Glutamatergic neuron (in vitro differentiated cells): ENCODE measurements at regions not wholly inside any gene's neighbourhood (a gene's known extent, or its start where the extent isn't known, plus 50 kb on each side); places are given as distances from the start of the nearest gene placed in this dataset.

Experiments used
- DNase-seq: peaks from one replicate; pipeline ENCODE4 v3.0.0; 2022
- H3K27ac Mint-ChIP-seq: one replicate; pipeline ENCODE4 v1.8.0; 2020; ENCODE audit warnings: mild to moderate bottlenecking, mixed read lengths, inconsistent platforms; ENCODE audit not compliant: unreplicated experiment
- H3K27me3 Mint-ChIP-seq: one replicate; pipeline ENCODE4 v1.8.0; 2020; ENCODE audit warnings: mild to moderate bottlenecking, moderate library complexity, mixed read lengths, inconsistent platforms; ENCODE audit not compliant: unreplicated experiment
- H3K36me3 Mint-ChIP-seq: one replicate; pipeline ENCODE4 v1.8.0; 2020; ENCODE audit warnings: mild to moderate bottlenecking, mixed read lengths, inconsistent platforms; ENCODE audit not compliant: unreplicated experiment
- H3K4me1 Mint-ChIP-seq: one replicate; pipeline ENCODE4 v1.8.0; 2020; ENCODE audit warnings: mild to moderate bottlenecking, low read depth, mixed read lengths, inconsistent platforms; ENCODE audit not compliant: unreplicated experiment
- H3K4me3 Mint-ChIP-seq: one replicate; pipeline ENCODE4 v1.8.0; 2020; ENCODE audit warnings: mild to moderate bottlenecking, mixed read lengths, inconsistent platforms; ENCODE audit not compliant: unreplicated experiment
- H3K9me3 Mint-ChIP-seq: one replicate; pipeline ENCODE4 v1.8.0; 2020; ENCODE audit warnings: mild to moderate bottlenecking, moderate library complexity, mixed read lengths, inconsistent platforms; ENCODE audit not compliant: unreplicated experiment
- TF ChIP-seq, protein P1 (sequence below): fragments of 200-600 bp; sonication (generic); IDR thresholded peaks from one replicate; pipeline ENCODE4 v1.5.0; 2021; ENCODE audit not compliant: partially characterized antibody, unreplicated experiment

DNA sequence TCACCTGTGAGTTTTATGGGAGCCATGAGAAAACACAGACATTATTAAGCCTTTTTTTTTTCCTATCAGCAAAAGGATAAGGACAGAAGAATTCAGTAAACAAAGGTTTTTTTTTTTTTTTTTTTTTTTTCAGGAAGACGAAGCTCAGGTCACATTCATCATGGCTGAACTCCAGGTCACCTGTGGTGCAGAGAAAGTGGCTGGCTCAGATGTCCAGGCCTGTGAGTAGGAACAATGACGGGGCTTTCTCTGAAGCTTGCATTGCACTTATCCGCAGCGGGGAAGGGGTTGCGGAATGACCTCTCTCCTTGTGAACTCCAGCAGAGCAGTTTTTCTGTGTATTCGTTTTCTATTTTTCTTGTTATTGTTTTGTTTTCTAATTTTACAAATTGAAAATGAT lies 759.6 kb upstream of the TMEM132C start:
- H3K27me3 Mint-ChIP-seq, result no peaks in the 10 kb centered on the region
- DNase-seq, result no peak
- TF ChIP-seq, protein P1, sequence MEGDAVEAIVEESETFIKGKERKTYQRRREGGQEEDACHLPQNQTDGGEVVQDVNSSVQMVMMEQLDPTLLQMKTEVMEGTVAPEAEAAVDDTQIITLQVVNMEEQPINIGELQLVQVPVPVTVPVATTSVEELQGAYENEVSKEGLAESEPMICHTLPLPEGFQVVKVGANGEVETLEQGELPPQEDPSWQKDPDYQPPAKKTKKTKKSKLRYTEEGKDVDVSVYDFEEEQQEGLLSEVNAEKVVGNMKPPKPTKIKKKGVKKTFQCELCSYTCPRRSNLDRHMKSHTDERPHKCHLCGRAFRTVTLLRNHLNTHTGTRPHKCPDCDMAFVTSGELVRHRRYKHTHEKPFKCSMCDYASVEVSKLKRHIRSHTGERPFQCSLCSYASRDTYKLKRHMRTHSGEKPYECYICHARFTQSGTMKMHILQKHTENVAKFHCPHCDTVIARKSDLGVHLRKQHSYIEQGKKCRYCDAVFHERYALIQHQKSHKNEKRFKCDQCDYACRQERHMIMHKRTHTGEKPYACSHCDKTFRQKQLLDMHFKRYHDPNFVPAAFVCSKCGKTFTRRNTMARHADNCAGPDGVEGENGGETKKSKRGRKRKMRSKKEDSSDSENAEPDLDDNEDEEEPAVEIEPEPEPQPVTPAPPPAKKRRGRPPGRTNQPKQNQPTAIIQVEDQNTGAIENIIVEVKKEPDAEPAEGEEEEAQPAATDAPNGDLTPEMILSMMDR, result no peak
- H3K4me3 Mint-ChIP-seq, result no peak overlapping the region
- no peaks in the 10 kb centered on the region for H3K4me1 Mint-ChIP-seq
- H3K27ac Mint-ChIP-seq, result no peak overlapping the region
- no peaks in the 10 kb centered on the region for H3K36me3 Mint-ChIP-seq
- H3K9me3 Mint-ChIP-seq, result no peaks in the 10 kb centered on the region

DNA sequence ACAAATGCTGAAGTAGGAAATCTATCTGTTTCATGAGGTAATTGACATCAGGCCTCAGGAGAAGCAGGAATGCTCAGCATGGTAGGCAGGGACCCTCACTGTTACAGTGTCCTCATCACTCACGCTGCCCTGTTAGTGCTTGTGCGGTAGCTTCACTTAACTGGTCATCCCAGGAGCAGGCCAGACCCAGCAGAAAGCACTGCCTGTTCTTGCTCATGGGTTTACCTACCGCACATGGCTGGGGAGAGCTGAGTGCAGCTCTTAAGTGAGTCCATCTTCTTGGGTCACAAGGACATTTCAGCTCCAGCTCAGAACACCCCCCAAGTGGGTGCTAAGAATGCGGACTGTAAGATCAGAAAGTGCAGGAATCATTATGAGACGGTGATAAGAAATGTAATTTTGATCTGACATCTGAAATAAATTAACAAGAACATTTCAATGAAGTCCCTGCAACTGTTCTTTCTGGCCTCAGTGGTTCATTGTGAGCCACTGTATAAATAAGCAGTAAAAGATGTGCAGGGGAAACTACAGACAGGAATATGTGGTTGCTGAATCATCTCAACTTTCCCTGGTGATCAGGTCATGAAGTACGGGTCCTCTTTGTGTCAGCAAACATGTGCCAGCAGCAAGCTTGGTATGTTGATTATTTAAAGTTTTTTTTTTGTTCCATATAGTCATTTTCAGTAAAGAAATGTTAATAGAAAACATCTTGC lies 757.7 kb upstream of the TMEM132C start:
- Mint-ChIP-seq H3K4me1 (no peaks in the 10 kb centered on the region), H3K9me3 (no peaks in the 10 kb centered on the region), H3K27me3 (no peaks in the 10 kb centered on the region), H3K27ac (no peak overlapping the region), H3K36me3 (no peaks in the 10 kb centered on the region), H3K4me3 (no peak overlapping the region)
- no peak for DNase-seq
- TF ChIP-seq, protein P1, result no peak

DNA sequence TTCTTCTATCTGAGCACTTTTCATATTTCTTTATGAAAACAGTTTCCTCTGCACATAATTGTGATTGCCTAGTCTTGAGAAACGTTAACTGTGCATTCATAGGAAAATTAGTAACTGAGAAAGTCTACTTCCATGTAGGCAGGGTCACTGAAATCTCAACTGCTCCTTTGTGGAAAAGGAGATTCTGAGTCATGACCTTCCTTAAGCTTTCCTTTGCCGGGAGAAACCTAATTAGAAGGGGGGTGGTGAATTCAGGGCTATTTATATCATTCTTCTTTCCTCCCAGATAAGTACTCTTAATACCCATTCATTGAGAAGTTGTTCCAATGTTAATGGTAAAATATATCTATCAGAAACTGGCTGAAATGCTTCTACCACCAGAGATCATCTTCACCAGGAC lies 751.0 kb upstream of the TMEM132C start:
- no peaks in the 10 kb centered on the region for H3K36me3 Mint-ChIP-seq
- no peak for DNase-seq
- peaks cover 1% of the 10 kb centered on the region for H3K9me3 Mint-ChIP-seq
- H3K4me1 Mint-ChIP-seq, result no peaks in the 10 kb centered on the region
- H3K27ac Mint-ChIP-seq, result no peak overlapping the region
- TF ChIP-seq, protein P1, result no peak
- H3K4me3 Mint-ChIP-seq, result no peak overlapping the region
- H3K27me3 Mint-ChIP-seq, result no peaks in the 10 kb centered on the region

DNA sequence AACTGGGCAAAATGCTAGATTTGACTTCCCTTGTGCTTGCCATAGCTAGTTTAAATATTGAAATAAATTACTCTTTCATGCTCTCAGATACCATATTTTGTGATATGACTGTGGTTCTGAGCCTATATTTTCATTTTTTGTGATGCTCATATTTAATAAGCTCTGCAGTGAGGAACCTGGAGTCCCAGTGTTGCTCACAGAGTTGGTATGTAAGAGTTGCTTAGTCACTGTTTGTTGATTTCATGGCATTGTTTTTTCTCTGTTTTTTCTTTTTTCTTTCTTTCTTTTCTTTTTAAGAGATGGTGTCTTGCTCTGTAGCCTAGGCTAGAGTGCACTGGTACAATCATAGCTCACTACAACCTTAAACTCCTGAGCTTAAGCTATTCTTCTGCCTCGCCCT lies 750.5 kb upstream of the TMEM132C start:
- Mint-ChIP-seq H3K9me3 (peaks cover 1% of the 10 kb centered on the region), H3K27me3 (no peaks in the 10 kb centered on the region)

DNA sequence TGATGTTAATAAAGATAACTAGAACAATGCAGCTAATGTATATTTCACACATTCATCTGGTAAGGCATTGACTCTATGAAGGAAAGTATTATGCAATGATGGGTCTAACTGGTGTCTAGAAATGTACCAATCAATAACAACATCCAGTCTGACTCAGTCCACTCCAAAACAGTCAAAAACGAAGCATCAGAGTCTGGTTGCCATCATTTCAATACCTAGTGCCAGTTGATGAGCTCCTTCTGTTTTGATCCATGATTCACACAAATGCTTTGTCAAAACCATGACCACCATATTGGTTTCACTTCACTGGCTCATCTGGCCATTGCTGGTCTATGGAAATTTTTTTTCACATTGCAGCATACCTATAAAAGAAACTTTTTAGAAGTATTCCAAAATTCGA lies 747.2 kb upstream of the TMEM132C start:
- TF ChIP-seq, protein P1, result no peak
- DNase-seq, result no peak
- Mint-ChIP-seq H3K36me3 (no peaks in the 10 kb centered on the region), H3K27ac (no peak overlapping the region), H3K9me3 (peaks cover 1% of the 10 kb centered on the region), H3K4me3 (no peak overlapping the region), H3K27me3 (peaks cover 2% of the 10 kb centered on the region), H3K4me1 (no peaks in the 10 kb centered on the region)

More for the DNA sequence above, 750.5 kb upstream of the TMEM132C start:
- Mint-ChIP-seq H3K4me1 (no peaks in the 10 kb centered on the region), H3K4me3 (no peak overlapping the region), H3K27ac (no peak overlapping the region), H3K36me3 (no peaks in the 10 kb centered on the region)
- no peak for DNase-seq
- TF ChIP-seq, protein P1, result no peak
